SK-N-SH (cell line): ENCODE measurements at regions not wholly inside any gene's neighbourhood (a gene's known extent, or its start where the extent isn't known, plus 50 kb on each side); places are given as distances from the start of the nearest gene placed in this dataset.

ENCODE experiments used
- CTCF ChIA-PET: fragments of 300-600, 350-600 bp; formaldehyde crosslinking; extraction: SDS; loops from one replicate; lab custom pipeline; 2021; lab: Yijun Ruan, JAX
- POLR2A ChIA-PET: fragments of 350-600 bp; sonication (Branson Sonifier 250); formaldehyde crosslinking; extraction: SDS; loops from one replicate; lab custom pipeline; 2020; ENCODE audit warnings: antibody characterized with exemption, inconsistent platforms; lab: Yijun Ruan, JAX
- DNase-seq: peaks from one replicate; pipeline ENCODE4 v3.0.0; 2012
- H2AFZ ChIP-seq: fragments of 200-600 bp; sonication (generic); 2 replicates; pipeline ENCODE4 v1.8.1; 2016; ENCODE audit warnings: antibody characterized with exemption, mild to moderate bottlenecking, low read depth
- H3F3A ChIP-seq: fragments of 200-600 bp; sonication (generic); replicated peaks from 2 replicates; pipeline ENCODE3; 2016; ENCODE audit warnings: antibody characterized with exemption, mild to moderate bottlenecking; ENCODE audit not compliant: insufficient read depth
- H3K27ac ChIP-seq, 2 experiments: fragments of 200-500 bp in 1 of 2; fragments of 200-600 bp in 1 of 2; sonication (Bioruptor generic) in 1 of 2; sonication (generic), shearing (Covaris generic) in 1 of 2; 2 replicates each; pipeline versions ENCODE4 v1.5.1 to v1.6.1; 2014 to 2016; ENCODE audit warnings: low read depth in 2 of 2, inconsistent platforms in 1 of 2, low read length in 1 of 2, mild to moderate bottlenecking in 1 of 2, mixed read lengths in 1 of 2
- H3K27me3 ChIP-seq: fragments of 200-600 bp; sonication (generic), shearing (Covaris generic); 2 replicates; pipeline ENCODE4 v1.6.1; 2016; ENCODE audit warnings: mixed run types; ENCODE audit not compliant: insufficient read depth
- H3K36me3 ChIP-seq, 2 experiments: fragments of 200-500 bp in 1 of 2; fragments of 200-600 bp in 1 of 2; sonication (Bioruptor generic) in 1 of 2; sonication (generic) in 1 of 2; replicated peaks in 1 of 2; 2 replicates each; pipeline versions ENCODE3 to v1.5.1; 2014 to 2016; ENCODE audit warnings: low read length in 1 of 2, mild to moderate bottlenecking in 1 of 2; ENCODE audit not compliant: insufficient read depth in 2 of 2, control insufficient read depth in 1 of 2
- H3K4me1 ChIP-seq, 2 experiments: fragments of 200-500 bp in 1 of 2; fragments of 200-600 bp in 1 of 2; sonication (Bioruptor generic) in 1 of 2; sonication (generic), shearing (Covaris generic) in 1 of 2; 2 replicates each; pipeline versions ENCODE4 v1.5.1 to v1.6.1; 2014 to 2016; ENCODE audit warnings: low read depth in 1 of 2, low read length in 1 of 2, mixed run types in 1 of 2; ENCODE audit not compliant: insufficient read depth in 2 of 2, control insufficient read depth in 1 of 2
- H3K4me2 ChIP-seq: fragments of 200-600 bp; sonication (generic), shearing (Covaris generic); 2 replicates; pipeline ENCODE4 v1.6.1; 2017; ENCODE audit warnings: mixed run types
- H3K4me3 ChIP-seq, 2 experiments: fragments of 200-500 bp in 1 of 2; fragments of 200-600 bp in 1 of 2; sonication (Bioruptor generic) in 1 of 2; sonication (generic), shearing (Covaris generic) in 1 of 2; 2 replicates each; pipeline versions ENCODE4 v1.5.1 to v1.8.1; 2014 to 2016; ENCODE audit warnings: low read depth in 2 of 2, inconsistent platforms in 1 of 2, low read length in 1 of 2, mild to moderate bottlenecking in 1 of 2, mixed read lengths in 1 of 2, moderate library complexity in 1 of 2
- H3K79me2 ChIP-seq: fragments of 200-600 bp; sonication (generic); 2 replicates; pipeline ENCODE4 v1.8.1; 2017; ENCODE audit warnings: mild to moderate bottlenecking; ENCODE audit not compliant: insufficient read depth
- H3K9ac ChIP-seq: fragments of 200-600 bp; sonication (generic); 2 replicates; pipeline ENCODE4 v1.6.1; 2017; ENCODE audit warnings: mixed run types
- H3K9me2 ChIP-seq: fragments of 200-600 bp; sonication (generic); 2 replicates; pipeline ENCODE4 v1.6.1; 2017; ENCODE audit warnings: mixed run types
- H3K9me3 ChIP-seq: fragments of 200-600 bp; sonication (generic); 2 replicates; pipeline ENCODE4 v1.6.1; 2017; ENCODE audit warnings: mixed run types, mild to moderate bottlenecking, moderate library complexity
- H4K20me1 ChIP-seq: fragments of 200-600 bp; sonication (generic); 2 replicates; pipeline ENCODE4 v1.6.1; 2017; ENCODE audit warnings: mild to moderate bottlenecking, mixed run types; ENCODE audit not compliant: insufficient read depth
- CTCF ChIP-seq: fragments of 200-600 bp; sonication (generic); IDR thresholded peaks from 2 replicates; pipeline ENCODE4 v1.6.1; 2017; ENCODE audit warnings: antibody characterized with exemption, mild to moderate bottlenecking, moderate library complexity
- ELF1 ChIP-seq: IDR thresholded peaks from 2 replicates; pipeline ENCODE4 v1.4.0; 2012
- FOSL2 ChIP-seq: IDR thresholded peaks from 2 replicates; pipeline ENCODE4 v1.4.0; 2012; ENCODE audit warnings: low read depth, mild to moderate bottlenecking, moderate library complexity, borderline replicate concordance
- FOXM1 ChIP-seq: IDR thresholded peaks from 2 replicates; pipeline ENCODE4 v1.4.0; 2012; ENCODE audit warnings: low read depth, mild to moderate bottlenecking
- MXI1 ChIP-seq: IDR thresholded peaks from 2 replicates; pipeline ENCODE4 v1.6.1; 2012; ENCODE audit warnings: mild to moderate bottlenecking, low read depth, low read length, improper control_type of control experiment
- PBX3 ChIP-seq: IDR thresholded peaks from 2 replicates; pipeline ENCODE4; 2012
- RAD21 ChIP-seq: IDR thresholded peaks from 2 replicates; pipeline ENCODE4 v1.6.1; 2012; ENCODE audit warnings: mild to moderate bottlenecking, low read length
- REST ChIP-seq: IDR thresholded peaks from 2 replicates; pipeline ENCODE4 v1.6.1; 2012; ENCODE audit warnings: mild to moderate bottlenecking, low read depth, low read length, moderate library complexity
- RXRA ChIP-seq: IDR thresholded peaks from 2 replicates; pipeline ENCODE4 v1.4.0; 2012; ENCODE audit warnings: low read depth, mild to moderate bottlenecking, borderline replicate concordance
- SMC3 ChIP-seq: IDR thresholded peaks from 2 replicates; pipeline ENCODE4 v1.6.1; 2012; ENCODE audit warnings: low read depth, low read length, improper control_type of control experiment
- USF2 ChIP-seq: fragments of 150-350 bp; IDR thresholded peaks from 2 replicates; pipeline ENCODE4 v1.6.1; 2017; ENCODE audit warnings: antibody characterized with exemption, low read length, low read depth, borderline replicate concordance
- ZBTB33 ChIP-seq: IDR thresholded peaks from 2 replicates; pipeline ENCODE4 v1.4.0; 2012; ENCODE audit warnings: low read depth, borderline replicate concordance
- WGBS: methylation state at CpG from one replicate; pipeline ENCODE4 v1.1.6; 2017; ENCODE audit warnings: low lambda C conversion rate; 5-methylcytosine and 5-hydroxymethylcytosine counted together

- TF ChIP-seq REST (no peak), RXRA (no peak), USF2 (no peak), ELF1 (no peak), ZBTB33 (no peak), CTCF (no peak), PBX3 (peak; percentile 78)
Observed at GRCh38 chr11:11027288-11027687, 169.4 kb upstream of the ZBED5 start (continued).

GRCh38 chr11:11025087-11025486 lies 167.2 kb upstream of the ZBED5 start:
- H3K4me3 ChIP-seq, result no peak overlapping the region
- ChIA-PET POLR2A (no interaction called here), CTCF (interaction anchor here (0.9 to 8.1 kb wide), 4 partner anchors 12 to 762 kb away, joined by 3 to 120 read pairs (median 32); no protein-coding TSS in a partner anchor)
- TF ChIP-seq RXRA (no peak), PBX3 (0 out of 2 replicates have a peak, but pooled peaks have one; percentile 25), FOSL2 (0 out of 2 replicates have a peak, but pooled peaks have one; percentile 14), CTCF (no peak), MXI1 (no peak), FOXM1 (no peak), SMC3 (no peak), RAD21 (no peak)
- H2AFZ ChIP-seq, result no peak overlapping the region
- 46% methylated on average over 2 of the region's 2 CpGs for WGBS
- H3K79me2 ChIP-seq, result no peaks in the 10 kb centered on the region
- no peaks in the 10 kb centered on the region for H3F3A ChIP-seq
- H3K4me2 ChIP-seq, result no peak overlapping the region
- peaks cover 6 to 7% of the 10 kb centered on the region in 2 experiments; a peak in 3 of 4 replicates for H3K4me1 ChIP-seq
- no peak overlapping the region for H3K27ac ChIP-seq
- no peaks in the 10 kb centered on the region for H3K9me3 ChIP-seq
- H3K9me2 ChIP-seq, result no peaks in the 10 kb centered on the region
- no peaks in the 10 kb centered on the region for H3K36me3 ChIP-seq
- DNase-seq, result no peak
- no peaks in the 10 kb centered on the region for H3K27me3 ChIP-seq
- no peaks in the 10 kb centered on the region for H4K20me1 ChIP-seq
- no peak overlapping the region for H3K9ac ChIP-seq
